Skin epidermis (tissue), 12 donors: ENCODE measurements at regions not wholly inside any gene's neighbourhood (a gene's known extent, or its start where the extent isn't known, plus 50 kb on each side); places are given as distances from the start of the nearest gene placed in this dataset.

Source experiments
- H3K27ac ChIP-seq, 21 experiments: fragments of 200-600 bp; sonication (generic) in 11 of 21; one replicate each; pipeline ENCODE4 v1.5.0; 2020; ENCODE audit warnings: mild to moderate bottlenecking in 3 of 21, inconsistent platforms in 2 of 21, moderate library complexity in 2 of 21
- H3K4me3 ChIP-seq, 7 experiments: fragments of 200-600 bp; sonication (generic) in 2 of 7; one replicate each; pipeline ENCODE4 v1.5.0; 2020; ENCODE audit warnings: inconsistent platforms in 2 of 7, mild to moderate bottlenecking in 2 of 7, moderate library complexity in 1 of 7

GRCh38 chr1:209051570-209051969, 531.9 kb upstream of the CAMK1G start:
- H3K27ac ChIP-seq, result peak overlapping the region in 2 of 21 experiments; percentile 4 to 31
- no peak overlapping the region for H3K4me3 ChIP-seq

DNA sequence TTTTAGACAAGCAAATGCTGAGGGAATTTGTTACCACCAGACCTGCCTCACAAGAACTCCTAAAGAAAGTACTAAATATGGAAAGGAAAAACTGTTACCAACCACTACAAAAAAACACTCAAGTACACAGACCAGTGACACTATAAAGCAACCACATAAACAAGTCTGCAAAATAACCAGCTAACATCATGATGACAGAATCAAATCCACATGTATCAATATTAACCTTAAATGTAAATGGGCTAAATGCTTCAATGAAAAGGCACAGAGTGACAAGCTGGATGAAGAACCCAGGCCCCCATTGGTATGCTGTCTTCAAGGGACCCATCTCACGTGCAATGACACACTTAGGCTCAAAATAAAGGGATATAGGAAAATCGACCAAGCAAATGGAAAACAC, 529.9 kb upstream of the CAMK1G start:
- H3K4me3 ChIP-seq, result no peak overlapping the region
- H3K27ac ChIP-seq, result no peak overlapping the region

DNA sequence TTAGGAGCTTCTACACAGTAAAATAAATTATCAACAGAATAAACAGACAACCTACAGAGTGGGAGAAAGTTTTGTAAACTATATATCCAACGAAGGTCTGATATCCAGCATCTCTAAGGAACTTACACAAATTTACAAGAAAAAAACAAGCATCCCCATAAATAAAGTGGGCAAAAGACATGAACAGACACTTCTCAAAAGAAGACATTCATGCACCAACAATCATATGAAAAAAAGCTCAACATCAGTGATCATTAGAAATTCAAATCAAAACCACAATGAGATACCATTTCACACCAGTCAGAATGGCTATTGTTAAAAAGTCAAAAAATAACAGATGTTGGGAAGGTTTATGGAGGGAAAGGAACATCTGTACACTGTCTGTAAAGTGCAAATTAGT, 526.4 kb upstream of the CAMK1G start:
- no peak overlapping the region for H3K27ac ChIP-seq
- no peak overlapping the region for H3K4me3 ChIP-seq

DNA sequence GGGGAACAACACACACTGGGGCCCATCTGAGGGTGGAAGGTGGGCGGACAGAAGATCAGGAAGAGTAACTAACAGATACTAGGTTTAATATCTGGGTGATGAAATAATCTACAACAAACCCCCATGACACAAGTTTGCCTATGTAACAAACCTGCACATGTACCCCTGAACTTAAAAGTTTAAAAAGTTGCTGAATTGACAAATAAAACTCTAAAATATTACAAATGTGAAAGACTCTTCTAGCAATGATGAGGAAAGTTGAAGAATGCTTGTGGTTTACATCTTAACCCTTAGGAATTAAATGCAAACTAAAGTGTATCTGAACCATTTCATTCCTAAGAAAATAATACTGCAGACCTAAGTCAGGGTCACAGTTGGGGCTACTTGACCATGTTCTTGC, 525.6 kb upstream of the CAMK1G start:
- Histone ChIP-seq H3K27ac (no peak overlapping the region), H3K4me3 (no peak overlapping the region)

DNA sequence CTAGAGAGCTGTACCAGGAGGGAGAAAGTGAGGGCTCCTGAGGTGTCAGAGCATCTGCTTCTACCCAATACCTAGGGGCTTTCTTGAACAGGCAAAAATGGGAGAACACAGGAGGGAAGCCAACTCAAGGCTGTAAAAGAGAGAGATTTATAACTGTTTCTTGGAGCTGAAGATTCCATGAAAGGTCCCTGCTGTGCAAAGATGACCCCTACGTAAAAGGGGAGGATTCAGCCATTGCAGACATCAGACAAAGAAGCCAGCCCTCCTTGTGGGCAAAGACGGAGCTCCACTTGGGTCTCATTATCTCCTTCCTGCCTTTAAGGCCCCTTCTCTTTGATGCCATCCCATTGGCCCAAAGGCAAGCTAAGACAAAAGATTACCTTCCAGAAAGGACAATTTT, 524.1 kb upstream of the CAMK1G start:
- Histone ChIP-seq H3K27ac (no peak overlapping the region), H3K4me3 (no peak overlapping the region)

DNA sequence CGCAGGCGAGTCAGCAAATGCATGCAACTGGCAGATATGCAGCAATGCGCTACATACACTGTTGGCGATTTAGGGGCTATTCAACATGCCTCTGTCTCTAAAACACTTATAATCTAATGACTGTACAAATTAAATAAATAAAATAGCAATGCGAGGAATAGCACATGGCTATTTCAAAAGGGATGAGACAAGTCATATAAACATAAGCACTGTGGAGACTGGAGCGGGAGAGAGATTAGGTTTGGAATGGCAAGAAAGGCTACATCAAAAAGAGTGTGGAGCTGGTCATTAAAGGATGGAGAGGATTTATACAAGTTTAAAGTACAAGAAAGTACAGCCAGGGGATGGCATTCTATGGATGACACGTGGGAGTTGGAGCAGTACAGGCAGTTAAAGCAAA, 523.5 kb upstream of the CAMK1G start:
- Histone ChIP-seq H3K4me3 (no peak overlapping the region), H3K27ac (no peak overlapping the region)

DNA sequence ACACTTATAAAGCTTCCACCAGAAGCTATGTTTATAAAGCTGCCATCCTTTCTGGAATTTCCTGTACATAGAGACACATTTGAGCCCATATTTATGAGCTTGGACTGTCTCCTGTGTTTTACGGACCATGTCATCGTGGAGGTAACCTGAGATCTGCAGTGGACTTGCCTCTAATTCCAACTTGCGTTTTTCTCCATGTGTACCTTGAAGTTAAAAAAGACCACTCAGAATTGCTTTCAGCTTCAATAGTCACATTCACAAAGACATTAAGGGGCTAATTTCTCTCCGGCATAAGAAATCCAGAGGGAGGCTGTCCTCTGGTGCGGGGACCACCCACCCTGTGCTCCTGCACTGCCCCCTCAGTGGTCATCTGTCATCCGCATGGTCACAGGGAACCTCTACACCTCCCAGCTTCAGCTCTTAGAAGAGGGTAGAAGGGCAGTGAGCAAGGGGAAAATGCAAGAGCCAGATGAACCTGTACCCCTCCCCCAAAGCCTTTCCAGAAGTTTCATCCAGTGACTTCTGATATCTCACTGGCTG, 521.4 kb upstream of the CAMK1G start:
- Histone ChIP-seq H3K27ac (no peak overlapping the region), H3K4me3 (no peak overlapping the region)

DNA sequence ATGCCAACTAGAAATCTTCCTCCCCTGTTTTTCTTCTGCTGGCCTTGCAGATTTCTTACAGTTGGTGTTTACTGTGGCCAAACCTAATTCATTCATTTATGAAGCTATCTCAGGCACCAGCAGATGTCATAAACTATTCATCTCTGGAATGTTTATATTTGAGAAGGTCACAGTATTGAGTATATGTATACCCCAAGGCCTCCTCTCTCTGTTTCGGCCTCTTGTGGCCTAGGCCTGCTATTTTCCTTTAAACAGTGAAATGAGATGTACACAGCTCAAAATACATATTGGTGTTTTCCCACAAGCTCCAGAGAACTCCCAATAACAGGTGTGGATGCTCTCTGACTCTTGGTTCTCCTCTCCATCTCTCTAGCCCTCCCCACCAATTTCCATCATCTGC, 520.7 kb upstream of the CAMK1G start:
- Histone ChIP-seq H3K27ac (no peak overlapping the region), H3K4me3 (no peak overlapping the region)

DNA sequence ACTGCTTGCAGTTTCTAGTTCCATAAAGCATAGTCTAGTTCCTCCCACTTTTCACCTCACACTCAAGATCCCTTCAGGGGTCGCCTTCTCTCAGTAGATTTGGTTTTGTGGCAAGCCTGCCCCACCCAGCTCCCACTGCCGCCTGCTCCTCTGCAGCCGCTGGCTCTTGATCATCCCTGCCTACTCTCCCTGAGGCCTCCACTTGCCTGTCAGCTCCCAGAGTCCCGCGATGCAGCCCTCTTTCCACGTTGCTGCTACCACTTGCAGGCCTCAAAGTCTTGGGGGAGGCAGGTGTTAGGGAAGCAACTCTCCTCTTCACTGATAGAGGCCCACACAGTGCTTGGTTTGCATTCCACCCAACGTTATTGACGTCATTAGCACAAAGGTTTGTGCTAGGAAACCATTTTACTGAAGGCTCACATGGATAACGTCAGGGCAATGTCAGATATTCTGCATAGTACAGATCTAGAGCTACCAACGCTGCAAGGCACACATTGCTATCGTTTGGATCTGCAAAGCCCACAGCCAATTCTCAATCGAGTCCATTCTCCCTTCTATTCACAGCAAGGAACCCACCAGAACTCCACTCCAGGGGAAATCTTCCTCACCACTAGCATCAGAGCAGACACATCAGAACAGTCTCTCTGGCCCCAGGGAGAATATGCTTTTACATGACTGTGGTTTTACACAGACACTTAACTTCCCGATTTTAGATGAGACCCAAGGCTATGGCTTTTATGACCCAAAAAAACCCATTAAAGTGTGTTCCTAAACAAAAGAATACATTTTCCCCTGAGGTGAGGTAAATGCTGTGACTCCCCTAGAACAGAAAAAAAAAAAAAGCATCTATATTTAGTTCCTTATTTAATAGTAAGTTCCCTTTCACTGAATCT, 519.5 kb upstream of the CAMK1G start:
- Histone ChIP-seq H3K4me3 (no peak overlapping the region), H3K27ac (no peak overlapping the region)

DNA sequence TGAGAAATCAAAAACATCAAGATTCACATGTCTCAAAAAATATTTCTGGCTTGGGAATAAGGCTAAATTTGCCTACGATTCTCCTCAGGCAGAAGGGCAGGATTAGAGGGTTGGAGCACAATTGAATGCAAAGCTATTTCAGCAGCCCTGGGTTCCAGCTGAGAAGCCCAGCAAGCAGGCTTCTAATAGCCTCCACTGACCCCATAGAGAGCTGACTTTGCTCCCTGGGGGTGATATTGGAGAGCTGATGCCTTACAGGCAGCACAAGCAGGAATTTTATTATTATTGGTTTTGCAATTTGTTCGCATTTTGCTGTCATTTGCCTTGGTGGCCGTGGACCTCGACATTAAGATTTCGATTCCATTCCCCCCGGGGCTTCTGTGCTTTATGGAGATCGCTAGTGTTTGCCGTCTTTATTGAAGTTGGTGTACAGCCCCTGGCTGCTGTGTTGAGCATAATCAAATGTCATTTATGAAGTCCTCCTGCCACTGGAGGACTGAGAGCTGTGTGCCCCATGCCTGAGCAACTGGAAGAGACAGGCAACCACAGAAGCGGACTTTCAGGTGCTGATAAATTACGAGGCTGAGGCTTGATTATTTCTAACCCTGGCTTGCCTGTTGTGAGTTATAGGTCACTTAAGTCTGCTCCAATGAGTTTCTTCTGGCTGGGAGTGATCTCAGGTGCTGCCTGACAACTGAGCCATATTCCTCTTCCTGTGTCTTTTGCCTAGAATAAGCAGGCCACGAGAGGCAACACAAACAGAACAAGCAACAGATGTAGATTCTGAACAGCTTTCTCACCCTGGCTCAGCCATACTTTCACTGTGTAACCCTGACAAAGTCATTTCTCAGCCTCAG, 518.4 kb upstream of the CAMK1G start:
- Histone ChIP-seq H3K27ac (no peak overlapping the region), H3K4me3 (no peak overlapping the region)

GRCh38 chr1:209072481-209072880, 511.0 kb upstream of the CAMK1G start:
- Histone ChIP-seq H3K27ac (no peak overlapping the region), H3K4me3 (no peak overlapping the region)

DNA sequence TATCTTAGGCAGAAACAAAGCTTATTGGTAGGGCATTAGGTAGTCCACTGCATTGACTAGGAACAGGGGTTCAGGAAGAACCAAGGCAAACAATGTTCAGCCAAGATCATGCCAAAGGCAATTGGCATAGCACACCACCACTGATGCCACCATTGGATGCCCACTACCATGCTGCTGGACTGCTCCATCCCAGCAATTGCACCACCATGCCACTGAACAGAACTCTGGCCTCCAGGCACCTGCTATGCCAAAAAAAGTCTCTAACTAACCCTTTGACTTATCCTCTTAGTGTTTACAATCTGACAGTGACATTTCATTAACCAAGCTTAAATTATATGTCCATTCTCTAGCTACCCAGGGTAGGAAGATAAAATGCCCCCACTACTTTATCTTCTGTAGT, 509.6 kb upstream of the CAMK1G start:
- Histone ChIP-seq H3K27ac (no peak overlapping the region), H3K4me3 (no peak overlapping the region)

DNA sequence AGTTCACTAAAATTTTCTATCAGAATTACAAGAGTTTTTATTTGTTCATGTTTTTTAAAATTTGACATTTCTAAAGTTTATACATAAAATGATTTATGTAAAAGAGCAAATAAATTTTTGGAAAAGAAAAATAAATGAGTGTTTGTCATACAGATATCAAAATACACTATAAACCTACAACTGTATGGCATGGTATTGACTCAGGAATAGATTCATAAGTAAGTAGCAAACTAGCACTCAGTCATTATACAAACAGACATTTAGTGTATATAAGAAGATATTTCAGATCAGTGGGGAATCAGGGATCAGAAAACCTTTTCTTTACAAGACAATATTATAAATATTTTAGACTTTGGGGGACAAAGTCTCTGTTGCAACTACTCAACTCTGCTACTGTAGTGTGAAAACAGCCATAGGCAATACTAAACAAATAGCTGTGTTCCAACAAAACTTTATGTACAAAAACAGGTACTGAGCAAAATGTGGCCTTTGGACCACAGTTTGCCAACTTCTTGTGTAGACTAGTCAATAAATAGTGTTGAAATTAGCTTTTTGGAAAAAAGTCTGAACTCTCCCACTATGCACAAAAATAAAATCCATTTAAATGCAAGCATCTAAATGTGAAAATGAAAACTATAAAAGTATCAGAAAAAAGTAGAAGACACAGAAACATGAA, 508.8 kb upstream of the CAMK1G start:
- Histone ChIP-seq H3K27ac (no peak overlapping the region), H3K4me3 (no peak overlapping the region)

GRCh38 chr1:209076688-209077087, 506.8 kb upstream of the CAMK1G start:
- Histone ChIP-seq H3K4me3 (no peak overlapping the region), H3K27ac (no peak overlapping the region)

DNA sequence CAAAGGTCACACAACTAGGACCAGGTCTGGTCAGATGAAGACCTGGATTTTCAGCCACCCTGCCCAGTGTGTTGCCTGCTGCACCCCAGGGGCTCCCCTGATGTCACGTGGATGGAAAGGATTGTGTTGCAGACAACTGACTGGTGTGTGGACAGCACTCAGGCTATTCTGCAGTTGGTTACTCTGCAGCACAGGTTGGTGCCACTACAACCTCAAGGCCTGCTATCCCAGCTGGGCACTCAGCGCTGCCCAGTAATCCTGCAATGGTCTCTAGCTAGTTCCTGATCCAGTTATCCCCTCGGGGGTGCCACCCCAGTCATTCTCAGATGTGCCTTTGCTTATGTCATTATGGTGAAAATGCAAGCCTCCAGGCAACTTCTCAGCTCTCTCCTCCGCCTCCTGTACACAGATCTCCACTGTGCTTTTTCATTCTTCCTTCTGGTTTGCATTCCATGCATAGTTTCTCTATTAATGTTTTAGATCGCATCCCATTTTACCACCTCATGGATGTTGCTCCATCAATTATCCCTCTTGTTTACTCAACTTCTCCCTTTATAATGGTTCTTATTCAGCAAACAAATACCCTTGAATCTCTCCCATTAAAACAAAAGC, 503.2 kb upstream of the CAMK1G start:
- Histone ChIP-seq H3K27ac (no peak overlapping the region), H3K4me3 (no peak overlapping the region)

DNA sequence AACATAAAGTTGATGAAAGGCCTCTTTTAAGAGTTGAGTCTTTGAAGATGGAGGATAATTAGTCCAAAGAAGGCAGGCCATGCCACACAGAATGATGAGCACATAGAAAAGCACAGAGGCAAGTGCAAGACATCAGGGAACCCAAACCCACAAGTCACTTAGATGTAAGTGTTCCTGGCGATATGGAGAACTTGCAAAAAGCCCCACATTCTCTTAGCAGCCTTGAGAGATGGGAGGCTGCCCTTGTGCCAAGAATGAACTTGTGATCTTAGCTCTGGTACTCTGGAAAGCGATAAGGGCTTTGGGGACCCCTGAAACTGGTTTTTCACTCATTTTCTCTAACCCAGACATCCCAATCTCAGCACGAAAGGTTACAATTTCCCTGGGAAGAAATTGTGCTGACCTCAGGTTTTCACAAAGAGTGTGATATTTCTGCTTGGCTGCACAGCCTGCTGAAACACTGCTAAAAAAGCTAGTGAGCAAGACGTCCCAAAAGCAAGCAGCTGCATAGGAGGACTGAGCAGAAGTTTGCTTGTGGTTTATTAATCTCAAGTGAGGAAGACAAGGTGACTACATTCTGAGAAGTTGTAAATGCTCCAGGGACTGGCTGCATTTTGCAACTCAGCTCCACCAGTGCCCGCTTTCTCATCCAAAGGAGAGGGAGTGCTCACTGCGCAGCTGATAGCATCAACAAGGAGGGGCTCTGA, 496.9 kb upstream of the CAMK1G start:
- Histone ChIP-seq H3K27ac (no peak overlapping the region), H3K4me3 (no peak overlapping the region)

GRCh38 chr1:209094384-209094783, 489.1 kb upstream of the CAMK1G start:
- Histone ChIP-seq H3K4me3 (no peak overlapping the region), H3K27ac (no peak overlapping the region)

DNA sequence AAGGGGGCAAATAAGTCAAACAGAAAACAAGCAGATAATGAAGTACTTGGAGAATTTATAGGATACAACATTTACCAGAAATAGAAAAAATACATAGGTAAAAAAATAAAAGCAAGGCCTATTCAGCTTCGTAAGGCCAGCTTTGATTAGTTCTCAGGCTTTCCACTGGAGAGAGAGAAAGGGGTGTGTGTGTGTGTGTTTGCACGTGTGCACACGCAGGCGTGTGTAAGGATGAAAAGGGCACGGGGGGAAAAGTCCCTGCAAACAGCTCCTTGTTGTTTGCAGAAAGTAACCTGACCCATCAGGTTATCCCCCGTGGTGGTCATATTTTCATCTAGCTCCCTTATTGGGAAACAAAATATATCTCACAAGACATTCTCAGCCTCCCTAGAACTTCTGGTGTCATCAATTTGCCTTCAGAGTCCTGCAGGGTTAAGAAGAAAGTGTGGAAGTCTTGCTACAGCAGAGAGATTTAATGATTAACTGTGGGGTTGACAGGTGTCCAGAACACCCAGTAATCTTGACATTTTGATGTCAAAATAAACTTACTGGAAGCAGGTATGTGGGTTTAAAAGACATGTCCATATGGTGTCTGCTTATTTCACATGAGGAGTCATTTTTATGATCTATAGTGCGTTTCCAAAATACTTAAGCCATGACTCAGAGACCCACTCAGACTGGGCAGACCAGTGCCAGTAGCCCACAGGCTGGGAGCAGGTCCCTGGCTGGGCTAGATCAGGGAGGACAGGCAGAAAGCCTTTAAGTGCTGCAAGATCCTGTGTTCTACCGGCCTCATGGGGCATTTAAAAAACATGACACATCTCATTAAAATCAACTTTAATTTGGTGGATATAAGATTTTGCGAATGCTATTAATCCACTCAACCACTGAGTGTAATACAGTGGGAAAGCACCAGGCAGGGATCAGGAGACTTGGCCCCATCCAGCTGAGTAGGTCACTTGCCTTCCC, 487.6 kb upstream of the CAMK1G start:
- H3K4me3 ChIP-seq, result no peak overlapping the region
- no peak overlapping the region for H3K27ac ChIP-seq
